ENCODE measurements at regions not wholly inside any gene's neighbourhood (a gene's known extent, or its start where the extent isn't known, plus 50 kb on each side); places are given as distances from the start of the nearest gene placed in this dataset.
"Not testable (repeated sequence)": the region's sequence is repeated elsewhere in the genome, so short reads cannot be mapped to it uniquely, and the experiment has no call there.

DNA sequence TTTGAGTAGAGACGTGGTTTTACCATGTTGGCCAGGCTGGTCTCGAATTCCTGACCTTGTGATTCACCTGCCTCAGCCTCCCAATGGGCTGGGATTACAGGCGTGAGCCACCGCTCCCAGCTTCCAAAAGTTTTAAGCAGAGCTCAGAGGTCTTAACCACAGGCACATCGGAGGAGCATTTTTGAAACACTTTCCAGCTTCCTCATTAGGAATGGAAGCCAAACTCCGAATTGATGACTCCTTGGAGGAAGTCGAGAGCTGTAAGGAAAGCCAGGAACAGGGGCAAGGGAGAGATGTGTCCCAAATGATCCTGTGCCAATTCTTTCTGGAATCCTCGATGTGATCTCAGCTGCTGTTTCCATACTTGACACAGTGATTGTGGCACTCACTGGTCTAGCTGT is 56.2 kb upstream of the CCZ1B start:
- DNase-seq (ENCODE audit: low read depth), result not testable (repeated sequence)

DNA sequence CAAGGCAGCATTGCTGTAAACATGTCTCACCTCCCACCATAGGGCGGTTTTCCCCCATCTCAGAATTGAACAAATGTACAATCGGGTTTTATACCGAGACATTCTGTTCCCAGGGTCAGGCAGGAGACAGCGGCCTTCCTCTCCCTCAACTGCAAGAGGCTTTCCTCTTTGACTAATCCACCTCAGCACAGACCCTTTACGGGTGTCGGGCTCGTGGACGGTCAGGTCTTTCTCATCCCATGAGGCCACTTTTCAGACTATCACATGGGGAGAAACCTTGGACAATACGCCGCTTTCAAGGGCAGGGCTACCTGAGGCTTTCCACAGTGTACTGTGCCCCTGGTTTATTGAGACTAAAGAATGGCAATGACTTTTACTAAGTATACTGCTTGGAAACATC is 57.7 kb upstream of the CCZ1B start:
- not testable (repeated sequence) for DNase-seq (ENCODE audit: low read depth)

DNA sequence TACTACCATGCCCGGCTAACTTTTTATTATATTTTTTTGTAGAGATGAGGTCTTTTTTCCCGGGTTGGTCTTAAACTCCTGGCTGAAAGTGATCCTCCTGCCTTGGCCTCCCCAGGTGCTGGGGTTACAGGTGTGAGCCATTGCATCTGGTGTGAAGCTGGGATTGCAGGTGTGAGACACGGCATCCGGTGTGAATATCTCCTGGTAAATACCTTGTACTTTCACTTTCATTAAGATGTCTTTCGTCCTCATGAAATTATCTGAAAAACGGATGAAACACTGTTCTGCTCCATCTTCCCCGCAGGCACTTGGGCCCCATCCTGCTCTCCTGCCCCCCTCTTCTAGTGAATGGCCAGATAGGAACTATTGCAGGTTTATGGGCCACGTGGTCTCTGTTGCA is 60.1 kb upstream of the CCZ1B start:
- DNase-seq (ENCODE audit: low read depth), result no peak

DNA sequence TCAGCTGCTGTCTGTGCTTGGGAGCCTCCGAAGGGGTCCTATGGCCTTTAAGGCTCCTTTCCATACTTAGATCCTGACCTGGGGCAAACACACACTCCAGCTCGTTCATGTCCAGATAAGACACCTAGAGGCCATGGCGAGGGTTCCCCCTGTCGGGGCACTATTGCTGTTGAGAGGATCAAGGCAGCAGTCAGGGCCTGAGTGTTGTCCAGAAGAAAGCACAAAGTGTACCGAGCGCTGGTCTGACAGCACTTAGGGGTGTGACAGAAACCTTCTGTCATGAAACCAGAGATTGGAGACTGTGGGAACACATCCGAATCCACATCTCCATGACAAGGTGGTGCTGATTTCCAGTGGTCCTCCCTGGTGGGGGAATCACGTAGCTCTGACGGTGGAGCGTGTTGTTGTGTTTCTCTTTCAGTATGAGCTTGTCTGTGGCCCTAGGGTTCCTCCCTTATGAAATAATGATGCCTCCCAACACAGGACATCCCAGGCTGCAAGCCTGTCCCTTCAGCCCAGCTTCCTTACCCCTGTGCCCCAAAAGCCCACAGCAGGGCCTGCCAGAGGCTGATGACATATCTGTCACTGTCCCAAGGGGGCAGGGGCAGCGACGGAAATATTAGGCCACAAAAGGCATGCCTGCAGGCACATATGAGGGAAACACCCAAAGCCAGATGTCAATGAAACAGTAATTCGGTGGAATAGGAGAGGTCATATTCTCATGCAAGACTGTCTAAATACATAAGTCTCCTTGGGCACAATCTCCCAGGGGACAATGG is 62.4 kb upstream of the CCZ1B start:
- not testable (repeated sequence) for DNase-seq (ENCODE audit: low read depth)

DNA sequence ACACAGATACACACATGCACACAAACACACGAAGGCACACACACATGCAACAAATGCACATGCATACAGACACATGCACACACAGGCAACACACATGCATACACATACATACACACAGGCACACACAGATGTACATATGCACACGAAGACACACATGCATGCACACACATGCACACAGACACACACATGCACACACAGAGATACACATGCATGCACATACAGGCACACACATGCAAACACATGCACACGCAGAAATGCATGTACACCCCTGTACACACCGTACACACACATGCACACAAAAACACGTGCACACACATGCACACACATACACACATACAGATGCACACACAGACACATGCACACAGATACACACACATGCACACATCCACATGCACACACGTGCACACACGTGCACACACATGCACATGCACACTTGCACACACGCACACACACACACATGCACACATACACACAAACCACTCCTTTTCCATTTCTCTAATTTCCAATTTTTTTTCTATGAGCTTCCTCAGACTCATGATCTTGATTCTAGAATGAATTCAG is 63.3 kb upstream of the CCZ1B start:
- DNase-seq (ENCODE audit: low read depth), result no peak

DNA sequence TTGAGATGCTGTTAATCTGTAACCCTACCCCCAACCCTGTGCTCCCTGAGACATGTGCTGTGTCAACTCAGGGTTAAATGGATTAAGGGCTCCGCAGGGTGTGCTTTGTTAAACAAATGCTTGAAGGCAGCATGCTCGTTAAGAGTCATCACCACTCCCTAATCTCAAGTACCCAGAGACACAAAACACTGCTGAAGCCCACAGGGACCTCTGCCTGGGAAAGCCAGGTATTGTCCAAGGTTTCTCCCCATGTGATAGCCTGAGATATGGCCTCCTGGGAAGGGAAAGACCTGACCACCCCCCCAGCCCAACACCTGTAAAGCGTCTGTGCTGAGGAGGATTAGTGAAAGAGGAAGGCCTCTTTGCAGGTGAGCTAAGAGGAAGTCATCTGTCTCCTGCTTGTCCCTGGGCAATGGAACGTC is 76.0 kb upstream of the CCZ1B start:
- DNase-seq (ENCODE audit: low read depth), result not testable (repeated sequence)

DNA sequence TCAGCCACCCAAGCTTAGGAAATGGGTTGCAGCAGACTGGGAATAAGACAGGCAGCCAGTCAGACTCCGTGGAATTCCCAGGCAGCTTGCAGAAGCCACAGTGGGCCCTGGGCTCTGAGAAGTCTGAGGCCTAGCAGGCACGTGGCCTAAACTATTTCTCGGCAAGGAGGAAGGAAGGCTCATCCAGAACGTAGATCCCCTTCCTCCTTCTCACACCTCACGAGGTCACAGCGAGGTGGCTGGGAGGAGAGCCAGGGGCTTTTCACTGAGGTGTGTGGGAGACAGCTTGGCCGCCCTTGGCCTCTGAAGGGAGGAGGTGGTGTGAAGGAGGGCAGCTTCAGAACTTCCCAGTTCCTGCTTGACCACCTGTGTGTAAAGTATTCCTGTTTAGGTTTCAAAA is 77.2 kb upstream of the CCZ1B start:
- not testable (repeated sequence) for DNase-seq (ENCODE audit: low read depth)

DNA sequence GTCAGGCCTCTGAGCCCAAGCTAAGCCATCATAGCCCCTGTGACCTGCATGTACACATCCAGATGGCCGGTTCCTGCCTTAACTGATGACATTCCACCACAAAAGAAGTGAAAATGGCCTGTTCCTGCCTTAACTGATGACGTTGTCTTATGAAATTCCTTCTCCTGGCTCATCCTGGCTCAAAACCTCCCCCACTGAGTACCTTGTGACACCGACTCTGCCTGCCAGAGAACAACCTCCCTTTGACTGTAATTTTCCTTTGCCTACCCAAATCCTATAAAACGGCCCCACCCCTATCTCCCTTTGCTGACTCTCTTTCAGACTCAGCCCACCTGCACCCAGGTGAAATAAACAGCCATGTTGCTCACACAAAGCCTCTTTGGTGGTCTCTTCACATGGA is 77.7 kb upstream of the CCZ1B start:
- not testable (repeated sequence) for DNase-seq (ENCODE audit: low read depth)

DNA sequence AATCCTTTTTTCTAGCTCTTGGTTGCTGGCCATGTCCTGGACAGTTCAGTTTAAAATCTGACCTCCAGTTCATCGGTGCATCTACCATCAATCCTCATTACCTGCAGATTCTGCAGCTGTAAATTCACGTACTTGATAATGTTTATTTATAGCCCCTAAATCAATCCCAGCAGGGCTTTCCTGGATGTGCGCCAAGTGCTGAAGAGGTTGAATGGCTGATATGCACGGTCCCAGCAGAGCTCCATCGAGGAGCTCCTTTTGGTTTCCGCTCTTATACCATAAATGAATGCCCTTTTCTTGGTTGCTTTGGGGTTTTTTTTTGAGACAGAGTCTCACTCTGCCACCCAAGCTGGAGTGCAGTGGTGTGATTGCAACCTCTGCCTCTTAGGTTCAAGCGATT is 91.2 kb upstream of the CCZ1B start:
- no peak for DNase-seq (ENCODE audit: low read depth)

DNA sequence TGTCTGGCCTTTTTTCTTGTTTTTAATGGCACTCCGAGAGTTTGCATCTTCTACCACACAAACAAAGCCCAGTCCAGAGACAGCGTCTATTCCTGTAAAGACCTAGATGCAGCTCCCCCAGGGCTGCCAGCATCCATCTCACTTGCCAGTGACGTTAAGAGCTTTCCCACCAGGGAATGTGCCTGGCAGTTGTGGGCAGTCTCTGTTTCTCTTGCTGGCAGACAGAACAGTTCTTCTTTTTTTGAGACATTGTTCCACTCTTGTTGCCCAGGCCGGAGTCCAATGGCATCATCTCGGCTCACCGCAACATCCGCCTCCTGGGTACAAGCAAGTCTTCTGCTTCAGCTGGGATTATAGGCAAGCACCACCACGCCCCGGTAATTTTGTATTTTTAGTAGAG is 93.1 kb upstream of the CCZ1B start:
- not testable (repeated sequence) for DNase-seq (ENCODE audit: low read depth)

DNA sequence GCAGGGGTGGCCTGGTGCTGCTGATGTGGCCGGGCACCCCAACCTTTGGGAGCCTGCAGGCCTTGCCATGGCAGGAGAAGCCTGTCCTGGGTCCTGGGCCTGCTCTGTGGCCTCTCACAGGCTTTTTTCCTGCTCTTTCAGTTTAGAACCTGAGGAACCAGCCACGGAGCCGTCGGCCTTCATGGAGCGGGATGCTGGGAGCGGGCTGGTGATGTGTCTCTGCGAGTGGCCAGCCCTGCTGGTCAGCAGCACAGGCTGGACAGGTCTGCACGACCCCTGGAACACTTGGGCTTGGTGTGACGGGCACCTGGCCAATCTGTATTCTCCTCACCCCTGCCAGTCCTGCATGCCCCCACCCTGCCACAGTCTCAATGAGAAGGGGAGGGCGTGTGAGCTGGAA is 98.4 kb upstream of the CCZ1B start:
- DNase-seq (ENCODE audit: low read depth), result not testable (repeated sequence)

DNA sequence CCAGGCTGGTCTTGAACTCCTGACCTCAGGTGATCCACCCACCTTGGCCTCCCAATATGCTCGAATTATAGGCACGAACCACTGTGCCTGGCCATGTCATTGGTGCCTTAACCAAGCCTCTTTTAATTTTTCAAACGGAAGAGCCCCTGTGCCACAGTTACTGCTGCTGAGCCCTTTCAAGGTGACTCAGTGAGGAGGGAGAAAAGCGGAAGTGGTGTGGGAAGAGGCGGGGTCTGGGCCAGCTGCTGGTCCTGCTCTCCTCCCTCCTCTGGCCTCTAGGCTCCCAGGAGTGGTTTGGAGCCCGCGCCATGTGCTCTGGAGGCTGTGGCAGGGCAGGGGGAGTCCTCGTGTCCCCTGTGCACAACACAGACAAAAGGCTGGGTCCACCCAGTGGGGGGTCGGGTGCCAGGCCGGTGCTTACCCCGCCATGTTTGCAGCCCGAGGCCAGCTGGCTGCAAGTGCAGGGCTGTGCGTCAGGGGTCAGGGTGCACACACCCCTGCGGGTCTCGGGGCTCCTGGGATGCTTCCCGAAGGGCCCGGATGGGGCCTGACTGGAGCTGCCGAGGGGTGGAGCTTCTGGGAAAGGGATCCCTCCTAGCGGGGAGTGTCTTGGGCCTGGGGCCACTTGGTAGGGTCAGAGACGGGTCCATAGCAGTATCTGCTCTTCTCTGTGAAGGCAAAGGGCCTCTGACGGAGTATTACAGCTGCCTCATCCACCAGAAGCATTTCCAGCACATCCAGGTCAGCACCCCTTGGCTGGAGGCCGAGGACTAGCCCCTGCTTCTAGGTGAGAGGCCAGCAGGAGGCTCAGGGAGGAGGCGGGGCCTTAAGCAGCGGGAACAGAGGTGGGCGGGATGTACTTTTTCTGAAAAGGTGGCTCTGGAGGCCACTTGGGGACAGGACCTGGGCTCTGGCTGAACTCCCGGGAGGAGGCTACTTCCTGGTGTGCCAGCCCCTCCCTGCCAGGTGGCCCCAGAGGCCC is 100.4 kb upstream of the CCZ1B start:
- DNase-seq (ENCODE audit: low read depth), result not testable (repeated sequence)

DNA sequence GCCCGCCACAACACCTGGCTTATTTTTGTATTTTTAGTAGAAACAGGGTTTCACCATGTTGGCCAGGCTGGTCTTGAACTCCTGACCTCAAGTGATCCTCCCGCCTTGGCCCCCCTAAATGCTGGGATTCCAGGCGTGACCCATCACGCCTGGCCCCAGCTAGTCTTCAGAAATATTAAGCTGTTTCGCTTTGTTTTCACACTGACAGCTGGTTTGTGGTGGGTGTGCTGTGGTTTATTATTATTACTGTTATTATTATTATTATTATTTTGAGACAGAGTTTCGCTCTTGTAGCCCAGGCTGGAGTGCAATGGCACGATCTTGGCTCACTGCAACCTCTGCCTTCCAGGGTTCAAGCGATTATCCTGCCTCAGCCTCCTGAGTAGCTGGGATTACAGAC is 101.6 kb upstream of the CCZ1B start:
- DNase-seq (ENCODE audit: low read depth), result not testable (repeated sequence)

DNA sequence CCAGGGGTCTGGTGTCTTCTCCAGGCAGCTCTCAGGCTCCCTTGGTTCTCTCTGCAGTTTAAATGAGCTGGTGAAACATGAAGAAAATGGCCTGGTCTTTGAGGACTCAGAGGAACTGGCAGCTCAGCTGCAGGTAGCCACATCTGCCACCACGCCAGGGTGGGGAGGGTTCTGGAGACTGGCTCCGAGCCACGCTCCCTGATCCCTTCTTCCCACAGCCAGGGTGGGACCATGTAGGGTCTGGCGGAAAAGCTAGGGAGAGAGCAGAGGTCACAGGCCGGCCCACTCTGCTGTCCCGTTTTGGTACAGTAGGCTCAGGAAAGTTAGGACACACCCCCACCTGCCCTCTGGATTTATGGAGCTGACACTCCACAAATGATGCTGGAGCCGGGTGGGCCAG is 103.5 kb upstream of the CCZ1B start:
- DNase-seq (ENCODE audit: low read depth), result not testable (repeated sequence)

DNA sequence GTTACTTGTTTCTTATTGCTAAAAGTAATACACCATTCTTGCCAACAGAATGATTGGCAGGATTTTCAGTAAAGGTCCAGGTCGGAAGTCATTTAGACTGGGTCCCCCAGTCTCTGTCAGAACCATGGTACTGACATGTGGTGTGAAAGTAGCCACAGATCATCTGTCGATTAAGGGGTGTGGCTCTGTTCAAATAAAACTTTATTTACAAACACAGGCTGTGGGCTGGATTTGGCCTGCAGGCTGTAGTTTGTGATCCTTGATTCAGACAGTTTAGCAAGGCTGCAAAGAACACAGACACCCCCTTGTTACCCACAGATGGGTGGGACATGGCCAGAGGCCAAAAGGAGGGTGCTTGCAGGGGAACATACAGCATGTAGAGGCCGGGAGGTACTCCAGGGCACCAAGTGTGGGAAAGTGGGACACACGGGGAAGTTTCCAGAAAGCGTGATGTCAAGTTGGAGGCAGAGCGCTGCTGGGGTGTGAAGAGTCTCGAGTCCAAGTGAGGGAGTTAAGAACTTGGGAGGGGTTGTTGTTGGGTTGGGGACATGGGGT is 104.1 kb upstream of the CCZ1B start:
- DNase-seq (ENCODE audit: low read depth), result not testable (repeated sequence)

DNA sequence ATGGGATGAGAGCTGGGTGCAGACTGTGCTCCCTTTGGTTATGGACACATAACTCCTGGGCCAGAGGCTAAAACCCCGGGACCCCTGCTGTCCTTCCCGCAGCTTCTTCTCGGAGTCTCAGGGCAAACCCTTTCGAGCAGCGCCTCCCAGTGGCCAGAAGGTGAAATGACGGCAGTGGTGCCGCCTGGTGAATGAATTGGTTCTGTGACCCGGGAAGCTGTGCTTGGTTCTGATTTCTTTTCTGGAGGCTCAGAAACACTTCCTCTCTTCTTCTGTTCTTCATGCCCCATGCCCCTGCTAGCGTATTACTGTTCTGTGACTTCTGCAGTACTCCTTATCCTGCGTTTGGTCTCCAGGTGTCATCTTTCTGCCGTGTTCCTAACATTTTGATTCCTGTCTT is 104.7 kb upstream of the CCZ1B start:
- not testable (repeated sequence) for DNase-seq (ENCODE audit: low read depth)

DNA sequence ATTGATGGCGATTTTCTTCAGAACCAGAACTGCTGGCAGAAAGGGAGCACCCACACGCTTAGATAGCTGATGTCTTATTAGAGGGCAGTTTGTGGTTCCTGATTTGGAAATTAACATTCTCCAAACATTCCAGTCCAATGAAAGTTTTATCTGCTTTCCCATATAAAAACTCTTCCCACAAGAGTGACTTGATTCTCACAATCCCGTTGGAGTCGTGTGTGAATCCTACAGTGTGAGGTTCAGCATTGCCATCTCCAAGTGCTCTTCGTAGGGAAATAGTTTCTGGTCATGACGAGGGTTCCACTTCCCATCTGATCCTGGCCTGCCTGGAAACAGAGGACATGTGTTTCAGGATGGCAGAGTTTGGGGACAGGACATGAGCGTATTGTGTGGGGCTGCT is 105.4 kb upstream of the CCZ1B start:
- not testable (repeated sequence) for DNase-seq (ENCODE audit: low read depth)

DNA sequence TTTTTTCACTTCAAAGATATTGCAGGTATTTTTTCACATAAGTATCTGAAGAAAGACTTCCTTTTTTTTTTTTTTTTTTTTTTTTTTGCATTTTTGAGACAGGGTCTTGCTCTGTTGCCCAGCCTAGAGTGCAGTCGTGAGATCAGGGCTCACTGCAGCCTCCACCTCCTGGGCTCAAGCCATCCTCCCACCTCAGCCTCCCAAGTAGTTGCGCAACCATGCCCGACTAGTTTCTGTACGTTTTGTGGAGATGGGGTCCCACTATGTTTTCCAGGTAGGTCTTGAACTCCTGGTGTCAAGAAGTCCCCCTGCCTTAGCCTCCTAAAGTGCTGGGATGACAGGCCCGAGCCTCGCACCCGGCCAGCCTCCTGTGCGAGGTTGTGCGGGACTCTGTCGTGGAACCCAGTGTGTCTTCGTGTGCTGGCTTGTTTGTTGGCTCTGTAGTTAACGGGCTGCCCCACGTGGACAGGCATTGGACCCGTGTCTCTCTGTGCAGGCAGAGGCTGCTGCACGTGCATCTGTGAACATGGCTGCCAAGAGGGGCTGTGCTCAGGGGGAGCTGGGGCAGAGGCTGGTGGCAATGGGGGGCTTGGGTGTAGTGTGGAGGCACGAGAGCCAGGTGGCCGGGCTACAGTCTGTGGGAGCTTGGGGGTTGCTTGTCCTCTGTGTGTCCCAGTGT is 108.0 kb upstream of the CCZ1B start:
- not testable (repeated sequence) for DNase-seq (ENCODE audit: low read depth)

DNA sequence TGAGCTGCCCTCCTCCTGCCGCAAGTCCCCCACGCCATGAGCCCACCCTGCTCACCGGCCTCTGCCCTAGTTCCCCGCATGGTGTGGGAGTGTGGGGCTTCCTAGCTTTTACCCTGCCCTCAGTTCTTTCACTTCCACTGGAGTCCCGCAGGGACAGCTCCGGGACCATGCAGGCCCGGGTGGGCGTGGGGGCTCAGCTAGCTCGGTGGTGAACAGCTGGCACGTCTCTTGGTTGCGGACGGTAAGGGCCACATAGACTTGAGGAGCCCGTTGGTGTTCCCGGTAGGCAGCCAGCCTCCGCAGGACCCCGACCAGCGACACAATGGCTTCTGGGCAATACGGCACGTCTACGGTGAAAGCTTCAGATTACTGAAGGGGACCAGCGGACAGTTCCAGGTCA is 108.9 kb upstream of the CCZ1B start:
- no peak for DNase-seq (ENCODE audit: low read depth)

DNA sequence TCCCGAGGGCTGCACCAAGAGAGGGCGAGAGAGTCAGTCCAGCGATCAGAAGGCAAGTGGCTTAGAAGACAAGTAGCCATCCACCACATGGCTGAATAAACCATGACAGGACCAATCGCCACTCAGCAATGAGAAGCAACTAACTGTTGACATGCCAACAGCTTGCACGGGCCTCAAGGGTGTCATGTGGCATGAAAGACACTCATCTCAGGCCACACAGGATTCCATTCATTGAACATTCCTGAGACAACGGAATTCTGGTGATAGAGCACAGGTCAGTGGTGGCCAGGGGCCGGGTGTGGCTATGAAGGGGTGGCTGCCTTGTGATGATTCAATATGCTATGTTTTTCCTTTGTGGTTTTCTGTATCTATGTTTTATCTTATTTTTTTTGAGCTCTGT is 110.6 kb upstream of the CCZ1B start:
- not testable (repeated sequence) for DNase-seq (ENCODE audit: low read depth)

DNA sequence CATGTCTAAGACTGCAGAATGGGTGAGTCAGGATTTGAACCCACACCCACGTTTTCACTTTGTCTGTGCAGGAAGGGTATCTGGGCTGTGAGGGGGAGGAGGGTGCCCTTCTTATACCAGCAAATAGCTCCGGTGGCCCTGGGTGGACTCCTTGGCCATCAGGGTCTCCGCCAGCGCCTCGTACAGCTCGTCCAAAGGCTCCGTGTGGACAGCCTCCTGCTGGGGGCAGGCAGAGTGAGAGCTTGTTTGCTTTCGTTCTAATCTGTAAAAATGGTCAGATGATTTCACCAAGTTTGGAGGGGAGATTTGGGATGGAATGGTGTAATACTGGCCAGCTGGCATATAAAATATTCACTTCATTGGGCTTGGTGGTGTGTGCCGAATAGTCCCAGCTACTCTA is 111.7 kb upstream of the CCZ1B start:
- not testable (repeated sequence) for DNase-seq (ENCODE audit: low read depth)

DNA sequence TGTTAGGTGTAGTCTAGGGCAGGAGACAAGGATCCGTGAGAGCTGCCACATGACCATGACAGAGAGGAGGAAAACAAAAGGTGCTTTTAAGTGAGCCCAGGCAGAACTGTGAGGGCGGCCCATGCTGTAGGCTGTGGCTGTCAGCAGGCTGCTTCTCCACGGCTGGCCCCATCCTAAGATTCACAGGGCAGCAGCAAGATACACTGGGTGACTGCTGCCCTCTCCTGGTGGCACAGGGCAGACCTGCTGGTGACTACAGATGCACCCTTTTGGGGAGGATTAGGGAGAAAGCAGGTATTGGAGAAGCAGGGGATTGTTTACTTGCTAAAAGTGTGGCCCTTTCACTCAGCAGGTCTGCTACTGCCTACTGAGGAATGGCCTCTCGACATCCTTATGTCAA is 112.2 kb upstream of the CCZ1B start:
- DNase-seq (ENCODE audit: low read depth), result not testable (repeated sequence)
